Liver (tissue), 8 donors: ENCODE measurements at regions not wholly inside any gene's neighbourhood (a gene's known extent, or its start where the extent isn't known, plus 50 kb on each side); places are given as distances from the start of the nearest gene placed in this dataset.

ENCODE experiments used
- DNase-seq: peaks from one replicate; pipeline ENCODE4 v3.0.0-alpha.2; 2017; ENCODE audit warnings: low spot score
- H3K27ac ChIP-seq, 2 donors: one replicate each; pipeline ENCODE4 v1.7.0; 2013; ENCODE audit warnings: inconsistent platforms in 2 of 2, low read length in 2 of 2, control low read depth in 1 of 2, low read depth in 1 of 2, mild to moderate bottlenecking in 1 of 2
- H3K27me3 ChIP-seq, 4 donors: one replicate each; pipeline versions ENCODE4 v1.6.1 to v1.7.0; 2013; ENCODE audit warnings: low read length in 3 of 4, inconsistent platforms in 1 of 4, mild to moderate bottlenecking in 1 of 4, moderate library complexity in 1 of 4; ENCODE audit not compliant: control insufficient read depth in 4 of 4, insufficient read depth in 4 of 4
- H3K36me3 ChIP-seq, 4 donors: one replicate each; pipeline versions ENCODE4 v1.6.1 to v1.7.0; 2013; ENCODE audit warnings: low read length in 3 of 4, mild to moderate bottlenecking in 3 of 4, low read depth in 1 of 4, moderate library complexity in 1 of 4; ENCODE audit not compliant: control insufficient read depth in 4 of 4, insufficient read depth in 3 of 4
- H3K4me1 ChIP-seq, 4 donors: one replicate each; pipeline versions ENCODE4 v1.6.1 to v1.7.0; 2013; ENCODE audit warnings: low read length in 3 of 4, mild to moderate bottlenecking in 3 of 4, moderate library complexity in 1 of 4; ENCODE audit not compliant: control insufficient read depth in 4 of 4, insufficient read depth in 4 of 4
- H3K4me3 ChIP-seq, 3 donors: one replicate each; pipeline versions ENCODE4 v1.6.1 to v1.7.0; 2013; ENCODE audit warnings: low read length in 3 of 3, control low read depth in 1 of 3, low read depth in 1 of 3, mild to moderate bottlenecking in 1 of 3
- H3K9ac ChIP-seq, 2 donors: one replicate each; pipeline ENCODE4 v1.7.0; 2013; ENCODE audit warnings: low read length in 2 of 2, mild to moderate bottlenecking in 2 of 2, moderate library complexity in 2 of 2, control low read depth in 1 of 2, low read depth in 1 of 2
- H3K9me3 ChIP-seq, 4 donors: one replicate each; pipeline versions ENCODE4 v1.6.1 to v1.7.0; 2013; ENCODE audit warnings: low read length in 3 of 4; ENCODE audit not compliant: control insufficient read depth in 4 of 4
- CTCF ChIP-seq: fragments of 150-350 bp; IDR thresholded peaks from 2 replicates; pipeline ENCODE4 v1.5.1; 2017; ENCODE audit warnings: improper control_type of control experiment, low read depth, low read length; ENCODE audit not compliant: missing input control
- EGR1 ChIP-seq, 2 donors: IDR thresholded peaks; 2 replicates each; pipeline ENCODE4 v1.6.1; 2016 to 2018; ENCODE audit warnings: antibody characterized with exemption in 2 of 2, low read depth in 2 of 2
- FOXA1 ChIP-seq: IDR thresholded peaks from 2 replicates; pipeline ENCODE4 v1.6.1; 2016; ENCODE audit warnings: antibody characterized with exemption
- FOXA2 ChIP-seq: IDR thresholded peaks from 2 replicates; pipeline ENCODE4 v1.6.1; 2016; ENCODE audit warnings: antibody characterized with exemption
- GABPA ChIP-seq, 2 donors: IDR thresholded peaks in 1 of 2; conservative IDR thresholded peaks in 1 of 2; 2 replicates each; pipeline ENCODE4 v1.6.1; 2016; ENCODE audit warnings: antibody characterized with exemption in 2 of 2, mild to moderate bottlenecking in 1 of 2, moderate library complexity in 1 of 2
- HNF4A ChIP-seq, 2 donors: conservative IDR thresholded peaks; 2 replicates each; pipeline ENCODE4 v1.6.1; 2016; ENCODE audit warnings: antibody characterized with exemption in 2 of 2, mild to moderate bottlenecking in 2 of 2
- HNF4G ChIP-seq: IDR thresholded peaks from 2 replicates; pipeline ENCODE4 v1.6.1; 2016; ENCODE audit warnings: antibody characterized with exemption
- JUND ChIP-seq, 2 donors: IDR thresholded peaks; 2 replicates each; pipeline ENCODE4 v1.6.1; 2016; ENCODE audit warnings: antibody characterized with exemption in 2 of 2
- NR2F2 ChIP-seq: IDR thresholded peaks from 2 replicates; pipeline ENCODE4 v1.6.1; 2016; ENCODE audit warnings: antibody characterized with exemption
- RAD21 ChIP-seq, 2 donors: IDR thresholded peaks; 2 replicates each; pipeline ENCODE4 v1.6.1; 2016; ENCODE audit warnings: antibody characterized with exemption in 2 of 2, mild to moderate bottlenecking in 2 of 2
- RXRA ChIP-seq, 2 donors: IDR thresholded peaks; 2 replicates each; pipeline ENCODE4 v1.6.1; 2017 to 2018; ENCODE audit warnings: antibody characterized with exemption in 2 of 2, mild to moderate bottlenecking in 1 of 2
- SP1 ChIP-seq: IDR thresholded peaks from 2 replicates; pipeline ENCODE4 v1.6.1; 2018; ENCODE audit warnings: antibody characterized with exemption, mild to moderate bottlenecking
- TAF1 ChIP-seq: conservative IDR thresholded peaks from 2 replicates; pipeline ENCODE4 v1.6.1; 2016; ENCODE audit warnings: antibody characterized with exemption, mild to moderate bottlenecking
- YY1 ChIP-seq: IDR thresholded peaks from 2 replicates; pipeline ENCODE4 v1.6.1; 2016; ENCODE audit warnings: antibody characterized with exemption, mild to moderate bottlenecking
- ZBTB33 ChIP-seq: IDR thresholded peaks from 2 replicates; pipeline ENCODE4 v1.6.1; 2016; ENCODE audit warnings: antibody characterized with exemption
- WGBS: extraction: QIAGEN DNeasy Blood & Tissue Kit; methylation state at CpG from one replicate; pipeline ENCODE4 v1.1.7; 2013; 5-methylcytosine and 5-hydroxymethylcytosine counted together
- TF ChIP-seq, protein P1 (sequence below): IDR thresholded peaks from 2 replicates; pipeline ENCODE4 v1.6.1; 2016; ENCODE audit warnings: antibody characterized with exemption, mild to moderate bottlenecking
- TF ChIP-seq, protein P2 (sequence below): IDR thresholded peaks from 2 replicates; pipeline ENCODE4 v1.6.1; 2016; ENCODE audit warnings: antibody characterized with exemption
- TF ChIP-seq, protein P3 (sequence below): IDR thresholded peaks from 2 replicates; pipeline ENCODE4 v1.6.1; 2016; ENCODE audit warnings: antibody characterized with exemption
- donor health status: healthy.
- donor health status: healthy.
- donor health status: healthy.
- donor health status: healthy.
- donor health status: healthy.

DNA sequence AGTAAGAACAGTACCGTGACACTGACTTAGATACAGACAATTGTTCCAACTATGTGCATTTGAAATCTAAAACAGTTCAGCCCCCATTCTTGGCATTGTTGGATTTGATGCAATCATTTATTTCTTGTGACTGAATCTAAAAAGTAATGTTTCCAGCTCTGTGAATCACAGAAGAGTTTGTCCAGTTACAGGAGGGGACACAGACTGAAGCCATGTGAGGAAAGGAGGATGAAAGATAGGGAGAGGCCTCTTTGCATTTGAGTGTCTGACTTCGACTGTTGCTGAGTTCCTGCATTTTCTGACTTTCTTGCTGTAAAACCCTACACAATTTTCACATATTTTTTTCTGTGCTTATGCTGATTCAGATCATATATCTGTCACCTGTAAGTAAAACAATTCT is 179.3 kb upstream of the PCDH17 start:
- Histone ChIP-seq H3K27ac (no peak overlapping the region), H3K27me3 (no peaks in the 10 kb centered on the region), H3K9me3 (no peaks in the 10 kb centered on the region), H3K4me3 (no peak overlapping the region), H3K4me1 (no peaks in the 10 kb centered on the region), H3K36me3 (no peaks in the 10 kb centered on the region), H3K9ac (no peak overlapping the region)
- WGBS = 86% methylated on average over 2 of the region's 2 CpGs
- TF ChIP-seq EGR1 (IDR thresholded peaks at IDR 0.05; ENCODE audit: low read depth in 2 of 2) = no peak
- TF ChIP-seq YY1 = no peak
- TF ChIP-seq JUND (IDR thresholded peaks at IDR 0.05) = no peak
- TF ChIP-seq NR2F2 = no peak
- TF ChIP-seq, protein P1, sequence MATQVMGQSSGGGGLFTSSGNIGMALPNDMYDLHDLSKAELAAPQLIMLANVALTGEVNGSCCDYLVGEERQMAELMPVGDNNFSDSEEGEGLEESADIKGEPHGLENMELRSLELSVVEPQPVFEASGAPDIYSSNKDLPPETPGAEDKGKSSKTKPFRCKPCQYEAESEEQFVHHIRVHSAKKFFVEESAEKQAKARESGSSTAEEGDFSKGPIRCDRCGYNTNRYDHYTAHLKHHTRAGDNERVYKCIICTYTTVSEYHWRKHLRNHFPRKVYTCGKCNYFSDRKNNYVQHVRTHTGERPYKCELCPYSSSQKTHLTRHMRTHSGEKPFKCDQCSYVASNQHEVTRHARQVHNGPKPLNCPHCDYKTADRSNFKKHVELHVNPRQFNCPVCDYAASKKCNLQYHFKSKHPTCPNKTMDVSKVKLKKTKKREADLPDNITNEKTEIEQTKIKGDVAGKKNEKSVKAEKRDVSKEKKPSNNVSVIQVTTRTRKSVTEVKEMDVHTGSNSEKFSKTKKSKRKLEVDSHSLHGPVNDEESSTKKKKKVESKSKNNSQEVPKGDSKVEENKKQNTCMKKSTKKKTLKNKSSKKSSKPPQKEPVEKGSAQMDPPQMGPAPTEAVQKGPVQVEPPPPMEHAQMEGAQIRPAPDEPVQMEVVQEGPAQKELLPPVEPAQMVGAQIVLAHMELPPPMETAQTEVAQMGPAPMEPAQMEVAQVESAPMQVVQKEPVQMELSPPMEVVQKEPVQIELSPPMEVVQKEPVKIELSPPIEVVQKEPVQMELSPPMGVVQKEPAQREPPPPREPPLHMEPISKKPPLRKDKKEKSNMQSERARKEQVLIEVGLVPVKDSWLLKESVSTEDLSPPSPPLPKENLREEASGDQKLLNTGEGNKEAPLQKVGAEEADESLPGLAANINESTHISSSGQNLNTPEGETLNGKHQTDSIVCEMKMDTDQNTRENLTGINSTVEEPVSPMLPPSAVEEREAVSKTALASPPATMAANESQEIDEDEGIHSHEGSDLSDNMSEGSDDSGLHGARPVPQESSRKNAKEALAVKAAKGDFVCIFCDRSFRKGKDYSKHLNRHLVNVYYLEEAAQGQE = no peak
- TF ChIP-seq, protein P2, sequence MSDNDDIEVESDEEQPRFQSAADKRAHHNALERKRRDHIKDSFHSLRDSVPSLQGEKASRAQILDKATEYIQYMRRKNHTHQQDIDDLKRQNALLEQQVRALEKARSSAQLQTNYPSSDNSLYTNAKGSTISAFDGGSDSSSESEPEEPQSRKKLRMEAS = no peak
- no peak for TF ChIP-seq RXRA (IDR thresholded peaks at IDR 0.05)
- TF ChIP-seq HNF4G = no peak
- TF ChIP-seq FOXA1 = no peak
- no peak for TF ChIP-seq RAD21 (IDR thresholded peaks at IDR 0.05)
- TF ChIP-seq, protein P3, sequence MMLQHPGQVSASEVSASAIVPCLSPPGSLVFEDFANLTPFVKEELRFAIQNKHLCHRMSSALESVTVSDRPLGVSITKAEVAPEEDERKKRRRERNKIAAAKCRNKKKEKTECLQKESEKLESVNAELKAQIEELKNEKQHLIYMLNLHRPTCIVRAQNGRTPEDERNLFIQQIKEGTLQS = no peak
- TF ChIP-seq FOXA2 = no peak
- TF ChIP-seq HNF4A (conservative IDR thresholded peaks at IDR 0.05) = no peak
- no peak for TF ChIP-seq CTCF
- no peak for TF ChIP-seq TAF1
- no peak for TF ChIP-seq SP1
- no peak for TF ChIP-seq ZBTB33
- no peak for TF ChIP-seq GABPA (IDR thresholded peaks at IDR 0.05 in 1 of 2, conservative IDR thresholded peaks at IDR 0.05 in 1 of 2)
- no peak for DNase-seq

GRCh38 chr13:57470491-57470890 is 161.1 kb upstream of the PCDH17 start:
- Histone ChIP-seq H3K27ac (no peak overlapping the region), H3K9ac (no peak overlapping the region)
- WGBS = 93% methylated on average over 1 of the region's 1 CpG

More at GRCh38 chr13:57470491-57470890, 161.1 kb upstream of the PCDH17 start:
- no peak for DNase-seq
- Histone ChIP-seq H3K36me3 (no peaks in the 10 kb centered on the region), H3K27me3 (no peaks in the 10 kb centered on the region), H3K4me1 (no peaks in the 10 kb centered on the region), H3K9me3 (no peaks in the 10 kb centered on the region), H3K4me3 (no peak overlapping the region)
- no peak for TF ChIP-seq FOXA1
